Loucy (cell line): ENCODE measurements at regions not wholly inside any gene's neighbourhood (a gene's known extent, or its start where the extent isn't known, plus 50 kb on each side); places are given as distances from the start of the nearest gene placed in this dataset.

Source experiments
- EZH2phosphoT487 ChIP-seq: fragments of 200-600 bp; IDR thresholded peaks from 2 replicates; pipeline ENCODE4 v1.6.1; 2018; ENCODE audit warnings: antibody characterized with exemption, mild to moderate bottlenecking, moderate library complexity, borderline replicate concordance
- TF ChIP-seq, protein P1 (sequence below): fragments of 200-600 bp; sonication (generic); conservative IDR thresholded peaks from 2 replicates; pipeline ENCODE4 v1.5.1; 2014; ENCODE audit warnings: mild to moderate bottlenecking, antibody characterized with exemption, low read length

DNA sequence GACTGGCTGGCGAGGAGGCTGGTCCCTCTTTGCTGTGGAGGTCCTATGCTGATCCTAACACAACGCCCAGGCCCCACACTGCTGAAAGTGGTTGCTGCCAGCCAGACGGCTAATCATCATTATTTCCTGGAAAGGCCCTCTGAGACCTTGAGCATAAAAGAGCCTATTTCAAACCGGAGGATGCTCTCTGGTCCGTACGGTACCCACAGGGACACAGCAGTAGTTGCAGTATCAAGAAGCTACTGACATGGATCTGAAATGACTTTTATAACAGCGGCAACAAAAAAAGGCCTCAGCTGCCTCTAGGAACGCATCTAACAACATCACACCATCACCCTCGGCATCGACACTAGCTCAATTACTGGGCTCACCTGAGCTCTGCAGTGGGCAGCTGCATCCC is 59.1 kb upstream of the FOXB1 start:
- TF ChIP-seq, protein P1, sequence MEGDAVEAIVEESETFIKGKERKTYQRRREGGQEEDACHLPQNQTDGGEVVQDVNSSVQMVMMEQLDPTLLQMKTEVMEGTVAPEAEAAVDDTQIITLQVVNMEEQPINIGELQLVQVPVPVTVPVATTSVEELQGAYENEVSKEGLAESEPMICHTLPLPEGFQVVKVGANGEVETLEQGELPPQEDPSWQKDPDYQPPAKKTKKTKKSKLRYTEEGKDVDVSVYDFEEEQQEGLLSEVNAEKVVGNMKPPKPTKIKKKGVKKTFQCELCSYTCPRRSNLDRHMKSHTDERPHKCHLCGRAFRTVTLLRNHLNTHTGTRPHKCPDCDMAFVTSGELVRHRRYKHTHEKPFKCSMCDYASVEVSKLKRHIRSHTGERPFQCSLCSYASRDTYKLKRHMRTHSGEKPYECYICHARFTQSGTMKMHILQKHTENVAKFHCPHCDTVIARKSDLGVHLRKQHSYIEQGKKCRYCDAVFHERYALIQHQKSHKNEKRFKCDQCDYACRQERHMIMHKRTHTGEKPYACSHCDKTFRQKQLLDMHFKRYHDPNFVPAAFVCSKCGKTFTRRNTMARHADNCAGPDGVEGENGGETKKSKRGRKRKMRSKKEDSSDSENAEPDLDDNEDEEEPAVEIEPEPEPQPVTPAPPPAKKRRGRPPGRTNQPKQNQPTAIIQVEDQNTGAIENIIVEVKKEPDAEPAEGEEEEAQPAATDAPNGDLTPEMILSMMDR: no peak
- no peak for TF ChIP-seq EZH2phosphoT487
